GM21786 (cell line): ENCODE measurements at regions not wholly inside any gene's neighbourhood (a gene's known extent, or its start where the extent isn't known, plus 50 kb on each side); places are given as distances from the start of the nearest gene placed in this dataset.

ENCODE experiments used
- ATAC-seq: cut with Tn5 transposase; IDR thresholded peaks from one replicate; pipeline ENCODE4 v1.9.1; 2021; ENCODE audit not compliant: unreplicated experiment

DNA sequence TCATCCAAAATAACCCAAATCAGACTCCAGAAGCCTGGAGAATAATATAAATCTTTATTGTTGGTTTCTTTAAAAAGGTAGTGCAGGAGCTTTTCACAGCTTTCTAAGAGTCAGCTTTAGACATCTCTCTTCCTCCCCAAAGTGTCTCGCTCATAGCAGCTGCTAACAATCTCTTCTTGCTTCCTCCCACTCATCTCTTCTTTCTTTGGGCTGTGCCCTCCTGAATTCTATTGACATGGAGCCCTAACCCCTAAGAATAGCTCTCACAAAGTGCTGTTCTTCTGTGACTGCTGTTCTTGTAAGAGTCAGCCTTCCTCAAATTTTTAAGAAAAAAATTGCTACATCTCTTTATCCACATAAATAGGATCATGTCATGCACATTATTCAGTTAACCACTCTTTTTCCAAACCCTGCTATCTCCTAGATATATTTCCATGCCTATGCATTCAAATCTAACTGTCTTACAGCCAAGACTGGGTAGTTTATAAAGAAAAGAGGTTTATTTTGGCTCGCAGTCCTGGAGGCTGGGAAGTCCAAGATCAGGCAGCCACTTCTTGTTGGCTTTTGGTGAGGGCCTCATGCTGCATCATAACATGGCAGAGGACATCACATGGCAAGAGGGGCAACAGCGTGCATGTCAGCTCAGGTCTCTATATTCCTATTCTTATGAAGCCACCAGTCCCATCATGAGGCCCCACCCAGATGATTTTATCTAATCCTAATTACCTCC lies 301.0 kb upstream of the POU3F1 start:
- no peak for ATAC-seq

DNA sequence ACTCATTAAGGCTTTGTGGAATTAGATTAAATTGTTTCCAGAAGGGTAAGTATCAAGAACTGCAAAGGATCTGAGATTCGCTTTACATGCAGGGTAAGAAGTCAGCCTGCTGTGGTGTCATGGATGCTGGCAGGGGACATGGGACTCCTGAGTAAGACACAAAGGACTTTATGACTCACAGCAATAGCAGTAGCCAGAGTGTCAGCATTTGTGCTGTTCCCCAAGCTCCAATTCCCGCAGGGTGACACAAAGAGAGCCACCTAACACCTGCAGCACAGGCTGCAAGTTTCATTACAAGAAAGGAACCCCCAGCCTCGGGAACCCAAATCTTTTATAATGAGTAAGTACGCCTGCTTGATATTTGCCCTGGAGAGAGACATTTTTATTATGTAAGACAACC lies 298.1 kb upstream of the POU3F1 start:
- ATAC-seq: no peak

- ATAC-seq: no peak
Observed at GRCh38 chr1:38341694-38342093, 295.1 kb upstream of the POU3F1 start.

- no peak for ATAC-seq
Observed at GRCh38 chr1:38340409-38340808, 293.8 kb upstream of the POU3F1 start.

DNA sequence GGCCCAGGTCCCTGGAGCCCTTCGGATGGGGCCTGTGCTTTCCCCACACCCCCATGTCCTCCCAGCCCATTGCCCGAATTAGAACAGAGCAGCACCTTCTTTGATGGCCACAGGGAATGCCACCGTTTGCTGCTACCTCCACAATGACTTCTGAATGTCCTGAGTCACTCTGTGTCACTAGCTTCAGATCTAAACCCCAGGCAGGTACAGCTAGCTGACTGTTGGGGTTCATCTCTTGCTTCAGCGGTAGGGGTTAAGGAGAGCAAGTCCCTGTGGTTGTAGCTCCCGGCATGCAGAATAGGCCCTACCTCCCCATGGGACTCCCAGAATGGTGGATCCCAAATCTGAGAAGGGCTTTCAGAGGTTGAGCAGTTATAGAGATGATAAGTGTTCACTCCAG lies 291.1 kb upstream of the POU3F1 start:
- no peak for ATAC-seq

DNA sequence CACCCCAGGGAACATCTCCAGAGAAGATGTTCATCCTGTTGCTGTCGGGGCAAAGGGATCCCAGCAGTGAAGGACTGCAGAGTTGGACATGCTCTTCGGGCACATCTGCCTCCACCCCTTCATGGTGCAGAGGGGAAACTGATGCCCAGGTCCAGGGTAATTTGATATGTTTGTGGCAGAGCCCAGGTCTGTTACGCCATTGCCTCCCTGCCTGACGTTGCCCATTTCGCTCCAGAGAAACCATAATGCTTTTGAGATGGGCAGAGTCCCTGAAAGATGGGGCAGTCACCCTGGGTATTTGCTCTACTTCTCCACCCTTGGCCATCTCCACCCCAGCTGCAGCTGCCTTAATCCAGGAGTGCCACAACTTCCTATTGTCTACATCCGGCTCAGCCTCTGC lies 290.4 kb upstream of the POU3F1 start:
- no peak for ATAC-seq

DNA sequence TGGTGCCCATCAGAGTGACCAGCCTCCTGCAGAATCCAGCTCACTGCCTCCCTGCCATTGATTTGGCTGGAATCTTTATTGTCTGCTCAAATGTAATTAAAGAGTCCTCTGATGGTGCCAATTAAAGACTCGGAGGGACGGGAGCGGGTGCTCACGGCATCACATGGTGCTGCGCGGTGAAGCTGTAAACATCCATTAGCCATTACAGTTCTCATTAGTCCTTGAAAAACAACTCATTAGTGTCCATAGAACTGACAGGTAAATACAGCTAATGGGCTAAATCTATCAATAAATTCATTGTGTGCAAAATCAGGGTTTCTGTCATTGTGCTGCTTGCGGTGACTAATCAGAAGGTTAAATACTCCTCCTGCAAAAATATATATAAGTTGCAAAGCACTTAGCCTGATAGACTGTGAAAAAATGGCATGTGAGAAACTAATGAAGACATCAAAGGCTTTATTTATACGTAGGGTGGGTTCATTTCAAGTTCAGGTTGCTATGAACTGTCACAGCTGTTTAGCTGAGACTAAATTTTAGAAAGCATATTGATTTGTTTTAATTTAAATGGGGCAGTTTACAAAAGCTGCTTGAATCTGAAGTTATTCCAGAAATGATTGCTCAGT lies 289.8 kb upstream of the POU3F1 start:
- no peak for ATAC-seq

GRCh38 chr1:38334930-38335592 lies 288.5 kb upstream of the POU3F1 start:
- no peak for ATAC-seq

- ATAC-seq: no peak
Observed at GRCh38 chr1:38332649-38333310, 286.2 kb upstream of the POU3F1 start.

GRCh38 chr1:38331496-38332210 lies 285.1 kb upstream of the POU3F1 start:
- ATAC-seq: no peak

GRCh38 chr1:38330799-38331198 lies 284.2 kb upstream of the POU3F1 start:
- ATAC-seq: no peak

DNA sequence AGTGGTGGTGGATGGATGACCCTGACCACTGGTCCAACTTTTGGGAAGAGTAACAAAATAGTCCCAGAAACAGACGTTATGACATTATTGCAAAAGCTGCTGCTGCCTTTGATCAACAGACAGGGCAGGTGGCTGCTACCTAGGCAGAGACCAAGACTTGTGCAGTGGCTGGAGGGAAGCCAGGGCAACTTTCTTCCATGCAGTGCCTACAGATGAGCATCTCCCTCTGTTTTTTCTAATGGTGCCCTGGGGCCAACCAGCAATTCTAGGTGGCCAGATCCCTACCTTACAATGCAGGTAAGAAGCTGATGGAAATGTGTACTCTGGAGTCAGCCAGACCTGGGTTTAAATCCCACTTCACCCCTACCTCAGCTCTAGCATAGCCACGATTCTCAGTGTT lies 283.1 kb upstream of the POU3F1 start:
- ATAC-seq: no peak

GRCh38 chr1:38328278-38329035 lies 281.9 kb upstream of the POU3F1 start:
- no peak for ATAC-seq

- no peak for ATAC-seq
Observed at GRCh38 chr1:38327559-38327973, 281.0 kb upstream of the POU3F1 start.

GRCh38 chr1:38326856-38327255 lies 280.3 kb upstream of the POU3F1 start:
- no peak for ATAC-seq

DNA sequence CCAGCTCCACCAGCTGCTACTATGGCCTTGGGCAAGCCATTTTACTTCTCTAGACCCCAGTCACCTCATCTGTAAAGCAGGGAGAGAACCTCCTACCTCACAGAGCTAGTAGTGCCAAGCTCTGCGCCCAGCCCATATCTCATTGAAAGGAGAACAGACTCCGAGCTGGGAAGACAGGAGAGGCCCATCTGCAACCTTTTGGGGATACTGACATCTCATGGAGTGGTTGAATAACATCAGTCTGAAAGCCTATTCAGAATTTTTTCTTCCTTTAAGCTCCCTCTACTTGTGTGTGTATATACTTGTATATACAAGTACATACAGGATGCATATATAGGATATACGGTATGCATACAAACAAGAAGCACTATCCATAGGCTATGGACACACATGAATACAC lies 279.5 kb upstream of the POU3F1 start:
- ATAC-seq: no peak

DNA sequence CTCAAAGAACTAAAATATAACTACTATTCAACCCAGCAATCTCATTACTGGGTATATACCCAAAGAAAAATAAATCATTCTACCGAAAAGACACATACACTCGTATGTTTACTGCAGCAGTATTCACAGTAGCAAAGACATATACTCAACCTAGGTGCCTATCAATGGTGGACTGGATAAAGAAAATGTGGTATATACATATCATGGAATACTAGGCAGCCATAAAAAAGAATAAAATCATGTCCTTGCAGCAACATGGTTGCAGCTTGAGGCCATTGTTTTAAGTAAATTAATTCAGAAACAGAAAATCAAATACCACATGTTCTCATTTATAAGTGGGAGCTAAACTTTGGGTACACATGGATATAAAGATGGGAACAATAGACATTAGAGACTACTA lies 266.2 kb upstream of the POU3F1 start:
- ATAC-seq: no peak

- ATAC-seq: no peak
Observed at GRCh38 chr1:38310079-38310478, 263.5 kb upstream of the POU3F1 start.

DNA sequence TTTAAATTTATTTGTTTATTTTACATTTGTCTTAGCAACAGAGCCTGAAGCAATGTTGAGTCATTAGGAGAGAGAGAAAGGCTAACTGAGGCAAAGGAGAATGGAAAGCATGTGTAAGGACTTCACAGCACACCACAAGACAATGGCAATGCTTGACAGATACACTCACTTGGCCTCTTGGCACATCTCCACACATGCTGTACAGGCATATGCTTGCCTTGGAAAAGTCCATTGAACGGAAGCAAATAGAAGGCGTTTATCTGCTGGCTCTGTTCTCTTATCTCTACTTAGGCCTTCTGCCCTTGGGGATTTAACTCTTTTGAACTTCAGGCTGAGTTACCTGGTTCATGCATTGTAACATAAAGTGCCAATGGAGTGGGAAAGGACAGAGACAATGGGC lies 262.2 kb upstream of the POU3F1 start:
- ATAC-seq: no peak

- ATAC-seq: no peak
Observed at GRCh38 chr1:38305666-38306065, 259.1 kb upstream of the POU3F1 start.
